H1 (cell line): ENCODE measurements at regions not wholly inside any gene's neighbourhood (a gene's known extent, or its start where the extent isn't known, plus 50 kb on each side); places are given as distances from the start of the nearest gene placed in this dataset.

Experiments used
- CTCF ChIA-PET: fragments of 300-600 bp; sonication (Branson Sonifier 250); formaldehyde crosslinking; loops from one replicate; lab custom pipeline; 2021; ENCODE audit not compliant: partially characterized antibody; lab: Charles Lee
- POLR2A ChIA-PET: fragments of 300-600 bp; sonication (Branson Sonifier 250); formaldehyde crosslinking; loops from one replicate; lab custom pipeline; 2021; ENCODE audit warnings: inconsistent platforms; ENCODE audit not compliant: partially characterized antibody; lab: Charles Lee
- DNase-seq, 2 experiments: peaks; one replicate each; pipeline versions ENCODE4 v3.0.0 to v3.0.0-alpha.2; 2010 to 2022; ENCODE audit warnings: low spot score in 2 of 2, low read depth in 1 of 2, mixed read lengths in 1 of 2
- FAIRE-seq: peaks from 2 replicates; lab custom pipeline; 2011; peaks lifted over from hg19 to GRCh38; lab: Jason Lieb, UNC
- H2AFZ ChIP-seq: 2 replicates; pipeline ENCODE4 v1.8.1; 2012; ENCODE audit warnings: low read length, inconsistent platforms
- H2AK5ac ChIP-seq: 2 replicates; pipeline ENCODE4 v1.6.1; 2013; ENCODE audit warnings: low read depth, low read length
- H2BK120ac ChIP-seq: replicated peaks from 2 replicates; pipeline ENCODE3; 2013; ENCODE audit warnings: low read depth, low read length, inconsistent platforms
- H2BK12ac ChIP-seq: 2 replicates; pipeline ENCODE4 v1.6.1; 2013; ENCODE audit warnings: low read depth, low read length
- H2BK15ac ChIP-seq: 2 replicates; pipeline ENCODE4 v1.6.1; 2013; ENCODE audit warnings: low read length
- H2BK20ac ChIP-seq: 2 replicates; pipeline ENCODE4 v1.6.1; 2013; ENCODE audit warnings: low read length
- H2BK5ac ChIP-seq: 2 replicates; pipeline ENCODE4 v1.6.1; 2013; ENCODE audit warnings: low read depth, low read length
- H3K14ac ChIP-seq: 2 replicates; pipeline ENCODE4 v1.6.1; 2013; ENCODE audit warnings: inconsistent platforms; ENCODE audit not compliant: insufficient read length
- H3K18ac ChIP-seq: 2 replicates; pipeline ENCODE4 v1.6.1; 2013; ENCODE audit warnings: low read length; ENCODE audit errors: extremely low read depth
- H3K23ac ChIP-seq: 2 replicates; pipeline ENCODE4 v1.6.1; 2013; ENCODE audit warnings: inconsistent platforms; ENCODE audit not compliant: insufficient read length
- H3K23me2 ChIP-seq: 2 replicates; pipeline ENCODE4 v1.6.1; 2013; ENCODE audit warnings: low read depth, low read length
- H3K27ac ChIP-seq: 2 replicates; pipeline ENCODE4 v1.6.1; 2011; ENCODE audit warnings: low read depth, low read length, inconsistent platforms
- H3K27me3 ChIP-seq, 4 experiments: replicated peaks in 1 of 4; 1 replicate in 1 of 4; 2 replicates in 3 of 4; pipeline versions ENCODE4 v1.6.1 to v1.8.1; 2011 to 2013; ENCODE audit warnings: low read length in 3 of 4, mild to moderate bottlenecking in 3 of 4, inconsistent platforms in 2 of 4, mixed read lengths in 2 of 4, moderate library complexity in 1 of 4; ENCODE audit not compliant: control insufficient read depth in 3 of 4, insufficient read depth in 3 of 4; ENCODE audit errors: extremely low read depth in 1 of 4
- H3K36me3 ChIP-seq, 4 experiments: 2 replicates each; pipeline versions ENCODE4 v1.6.1 to v1.8.1; 2011 to 2013; ENCODE audit warnings: mild to moderate bottlenecking in 4 of 4, low read length in 3 of 4, moderate library complexity in 2 of 4, control low read depth in 1 of 4, inconsistent platforms in 1 of 4; ENCODE audit not compliant: insufficient read depth in 4 of 4, control insufficient read depth in 2 of 4
- H3K4ac ChIP-seq: replicated peaks from 2 replicates; pipeline ENCODE3; 2013; ENCODE audit warnings: low read length, low read depth, mixed read lengths, inconsistent platforms; ENCODE audit not compliant: insufficient read length
- H3K4me1 ChIP-seq, 4 experiments: replicated peaks in 1 of 4; 1 replicate in 1 of 4; 2 replicates in 3 of 4; pipeline versions ENCODE4 v1.6.1 to v1.8.1; 2011 to 2013; ENCODE audit warnings: low read length in 3 of 4, inconsistent platforms in 2 of 4, mixed read lengths in 1 of 4; ENCODE audit not compliant: insufficient read depth in 4 of 4, control insufficient read depth in 3 of 4
- H3K4me2 ChIP-seq, 2 experiments: 2 replicates each; pipeline versions ENCODE4 v1.6.1 to v1.8.1; 2011 to 2013; ENCODE audit warnings: low read depth in 2 of 2, low read length in 2 of 2, control low read depth in 1 of 2, inconsistent platforms in 1 of 2, mild to moderate bottlenecking in 1 of 2; ENCODE audit not compliant: insufficient read depth in 1 of 2
- H3K4me3 ChIP-seq, 4 experiments: fragments of 200-600, 300-600 bp in 1 of 4; sonication (generic), shearing (Covaris generic), sonication (Bioruptor Twin) in 1 of 4; 2 replicates each; pipeline versions ENCODE4 v1.5.1 to v1.8.1; 2011 to 2016; ENCODE audit warnings: low read length in 4 of 4, low read depth in 3 of 4, control low read depth in 2 of 4, inconsistent platforms in 2 of 4, mild to moderate bottlenecking in 2 of 4, mixed read lengths in 1 of 4, moderate library complexity in 1 of 4; ENCODE audit not compliant: insufficient read depth in 2 of 4; ENCODE audit errors: extremely low read depth in 1 of 4
- H3K56ac ChIP-seq: replicated peaks from 2 replicates; pipeline ENCODE3; 2013; ENCODE audit warnings: low read depth, mild to moderate bottlenecking, mixed read lengths, low read length, inconsistent platforms; ENCODE audit not compliant: insufficient read length
- H3K79me1 ChIP-seq: 2 replicates; pipeline ENCODE4 v1.6.1; 2013; ENCODE audit warnings: low read depth, low read length, control low read depth
- H3K79me2 ChIP-seq, 2 experiments: 2 replicates each; pipeline versions ENCODE4 v1.6.1 to v1.8.1; 2012 to 2013; ENCODE audit warnings: low read length in 2 of 2, mild to moderate bottlenecking in 2 of 2, inconsistent platforms in 1 of 2; ENCODE audit not compliant: insufficient read depth in 2 of 2, control insufficient read depth in 1 of 2
- H3K9ac ChIP-seq, 4 experiments: replicated peaks in 1 of 4; 1 replicate in 1 of 4; 2 replicates in 3 of 4; pipeline versions ENCODE4 v1.6.1 to v1.8.1; 2011 to 2013; ENCODE audit warnings: low read depth in 3 of 4, low read length in 3 of 4, control low read depth in 2 of 4, mild to moderate bottlenecking in 2 of 4, moderate library complexity in 2 of 4, inconsistent platforms in 1 of 4; ENCODE audit errors: extremely low read depth in 1 of 4
- H3K9me3 ChIP-seq, 2 experiments: 2 replicates each; pipeline versions ENCODE4 v1.6.1 to v1.8.1; 2012 to 2013; ENCODE audit warnings: mild to moderate bottlenecking in 2 of 2, moderate library complexity in 2 of 2, control low read depth in 1 of 2, inconsistent platforms in 1 of 2, low read depth in 1 of 2, low read length in 1 of 2, mixed read lengths in 1 of 2; ENCODE audit not compliant: insufficient read depth in 2 of 2
- H4K20me1 ChIP-seq, 2 experiments: replicated peaks in 1 of 2; 2 replicates each; pipeline versions ENCODE3 to v1.8.1; 2011 to 2013; ENCODE audit warnings: inconsistent platforms in 2 of 2, low read length in 2 of 2, mild to moderate bottlenecking in 1 of 2; ENCODE audit not compliant: insufficient read depth in 2 of 2, control insufficient read depth in 1 of 2
- H4K5ac ChIP-seq: 2 replicates; pipeline ENCODE4 v1.6.1; 2013; ENCODE audit warnings: low read length, low read depth, mixed read lengths, inconsistent platforms; ENCODE audit not compliant: insufficient read length
- H4K8ac ChIP-seq: 2 replicates; pipeline ENCODE4 v1.8.0; 2013; ENCODE audit warnings: mild to moderate bottlenecking, moderate library complexity, low read length, inconsistent platforms; ENCODE audit not compliant: insufficient read depth; ENCODE audit errors: extremely low read depth
- H4K91ac ChIP-seq: replicated peaks from 2 replicates; pipeline ENCODE3; 2013; ENCODE audit warnings: low read length, mixed read lengths, inconsistent platforms; ENCODE audit not compliant: insufficient read length
- HDAC6 ChIP-seq: IDR thresholded peaks from one replicate; pipeline ENCODE4 v1.7.1; 2012; ENCODE audit warnings: low read depth, mild to moderate bottlenecking, inconsistent platforms, low read length, moderate library complexity
- POLR2A ChIP-seq, 2 experiments: IDR thresholded peaks; 1 replicate in 1 of 2; 2 replicates in 1 of 2; pipeline ENCODE4 v1.6.1; 2011; ENCODE audit warnings: low read depth in 2 of 2, low read length in 2 of 2, mild to moderate bottlenecking in 2 of 2; ENCODE audit errors: control extremely low read depth in 1 of 2
- POLR2AphosphoS5 ChIP-seq: IDR thresholded peaks from 2 replicates; pipeline ENCODE4 v1.6.1; 2011; ENCODE audit warnings: low read depth, low read length
- SIN3A ChIP-seq, 2 experiments: IDR thresholded peaks in 1 of 2; conservative IDR thresholded peaks in 1 of 2; 2 replicates each; pipeline ENCODE4 v1.6.1; 2011 to 2012; ENCODE audit warnings: low read length in 2 of 2, improper control_type of control experiment in 1 of 2, low read depth in 1 of 2, mild to moderate bottlenecking in 1 of 2
- USF2 ChIP-seq: IDR thresholded peaks from 2 replicates; pipeline ENCODE4 v1.6.1; 2011; ENCODE audit warnings: low read length, improper control_type of control experiment
- WGBS, 2 experiments: shearing (Covaris generic) in 1 of 2; methylation state at CpG; one replicate each; pipeline versions ENCODE4 v1.1.6 to v1.1.7; 2013 to 2015; ENCODE audit warnings: low lambda C conversion rate in 2 of 2, mixed read lengths in 2 of 2, inconsistent platforms in 1 of 2, low coverage in 1 of 2, missing lambda C conversion rate in 1 of 2; ENCODE audit not compliant: insufficient replicate concordance in 2 of 2, insufficient coverage in 1 of 2, insufficient read length in 1 of 2; ENCODE audit errors: extremely low coverage in 1 of 2, missing lambda C conversion rate in 1 of 2; 5-methylcytosine and 5-hydroxymethylcytosine counted together

- Histone ChIP-seq H2AFZ (no peak overlapping the region), H2BK15ac (no peak overlapping the region), H2BK5ac (no peak overlapping the region), H4K91ac (no peak overlapping the region), H3K79me2 (peaks cover 0 to 3% of the 10 kb centered on the region in 2 experiments; a peak in 2 of 4 replicates), H3K27ac (no peak overlapping the region), H2BK12ac (no peak overlapping the region), H3K4ac (no peak overlapping the region), H3K23me2 (no peaks in the 10 kb centered on the region), H4K20me1 (no peaks in the 10 kb centered on the region), H3K4me3 (no peak overlapping the region), H3K56ac (no peak overlapping the region), H2AK5ac (no peak overlapping the region), H4K5ac (no peak overlapping the region), H3K79me1 (no peaks in the 10 kb centered on the region), H3K9me3 (no peaks in the 10 kb centered on the region), H3K27me3 (no peaks in the 10 kb centered on the region), H3K36me3 (peaks cover 1 to 29% (median 5%) of the 10 kb centered on the region in 4 experiments; a peak in 3 of 8 replicates), H3K23ac (no peak overlapping the region), H2BK20ac (no peak overlapping the region), H3K4me2 (no peak overlapping the region), H2BK120ac (no peak overlapping the region), H4K8ac (no peak overlapping the region), H3K18ac (no peak overlapping the region), H3K4me1 (peaks cover 0 to 4% (median 1%) of the 10 kb centered on the region in 4 experiments; a peak in 2 of 7 replicates), H3K9ac (no peak overlapping the region), H3K14ac (no peak overlapping the region)
- peak; percentile 54 to 83 for TF ChIP-seq POLR2A (IDR thresholded peaks at IDR 0.05; ENCODE audit: control extremely low read depth in 1 of 2, low read depth in 2 of 2, low read length in 2 of 2)
- TF ChIP-seq HDAC6, result no peak
- TF ChIP-seq USF2, result peak; percentile 47; the same call in 1 of the 2 replicates
- peak; percentile 92 for TF ChIP-seq POLR2AphosphoS5
- TF ChIP-seq SIN3A (conservative IDR thresholded peaks at IDR 0.05 in 1 of 2, IDR thresholded peaks at IDR 0.05 in 1 of 2; ENCODE audit: low read depth in 1 of 2, low read length in 2 of 2), result no peak
- 34% methylated on average over 4 of the region's 4 CpGs; no CpG with 5 or more reads in 1 of the 2 experiments for WGBS, 2 experiments
- ChIA-PET POLR2A (interaction anchor here (1.6 to 2.4 kb wide), 3 partner anchors 13 to 177 kb away, joined by 7 to 14 read pairs (median 10); no protein-coding TSS in a partner anchor), CTCF (no interaction called here)
- FAIRE-seq (peak; percentile 72), DNase-seq (peak in 1 of 2 experiments; percentile 48)
These were observed 62.5 kb downstream of the TEX13C start for GRCh38 chrX:125382148-125382628.
